PFSK-1 (cell line): ENCODE measurements at regions not wholly inside any gene's neighbourhood (a gene's known extent, or its start where the extent isn't known, plus 50 kb on each side); places are given as distances from the start of the nearest gene placed in this dataset.

ENCODE experiments used
- POLR2AphosphoS5 ChIP-seq: IDR thresholded peaks from 2 replicates; pipeline ENCODE4 v1.6.1; 2012; ENCODE audit warnings: low read depth, mild to moderate bottlenecking, control low read depth, low read length, moderate library complexity
- SIN3A ChIP-seq: IDR thresholded peaks from 2 replicates; pipeline ENCODE4 v1.6.1; 2012; ENCODE audit warnings: mild to moderate bottlenecking, low read length, moderate library complexity, borderline replicate concordance; ENCODE audit not compliant: insufficient read depth

DNA sequence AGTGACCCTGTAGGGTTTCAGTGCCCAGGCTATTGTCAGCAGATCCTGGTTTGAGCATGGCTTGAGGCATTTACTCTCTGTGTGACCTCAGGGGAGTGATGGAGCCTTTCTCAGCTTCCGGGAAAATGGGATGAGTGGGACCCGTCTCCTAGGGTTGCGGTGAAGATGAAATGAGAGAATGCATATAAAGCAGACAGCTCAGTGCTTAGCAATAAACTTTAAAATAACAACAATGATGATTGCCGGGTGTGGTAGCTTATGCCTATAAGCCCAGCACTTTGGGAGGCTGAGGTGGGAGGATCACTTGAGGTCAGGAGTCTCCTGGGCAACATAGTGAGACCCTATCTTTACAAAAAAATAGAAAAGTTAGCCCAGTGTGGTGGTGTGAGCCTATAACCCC lies 106.0 kb upstream of the MTHFD1L start:
- TF ChIP-seq SIN3A (no peak), POLR2AphosphoS5 (no peak)
